ENCODE measurements at regions not wholly inside any gene's neighbourhood (a gene's known extent, or its start where the extent isn't known, plus 50 kb on each side); places are given as distances from the start of the nearest gene placed in this dataset.

- BruUV-seq (replicated peaks): no TSS peak
- peak; percentile 36 for DNase-seq (ENCODE audit: low spot score)
- Histone ChIP-seq H3K4me1 (ENCODE audit: insufficient read depth, low read length, poor library complexity, severe bottlenecking) (peaks cover 11% of the 10 kb centered on the region), H3K9me3 (ENCODE audit: low read depth, low read length, poor library complexity, severe bottlenecking) (no peaks in the 10 kb centered on the region), H3K27me3 (replicated peaks; ENCODE audit: insufficient read depth, low read depth, low read length, poor library complexity) (no peaks in the 10 kb centered on the region), H3K36me3 (ENCODE audit: insufficient read depth, low read length, poor library complexity, severe bottlenecking) (no peaks in the 10 kb centered on the region), H3K4me3 (ENCODE audit: low read depth, low read length, poor library complexity, severe bottlenecking) (no peak overlapping the region), H3K27ac (ENCODE audit: low read depth, low read length, poor library complexity, severe bottlenecking) (no peak overlapping the region)
- TF ChIP-seq EZH2 (IDR thresholded peaks at IDR 0.05; ENCODE audit: borderline replicate concordance, low read depth, low read length, poor library complexity, severe bottlenecking): no peak
- TF ChIP-seq CTCF (conservative IDR thresholded peaks at IDR 0.05; ENCODE audit: low read depth, low read length): no peak
- intact Hi-C loops (cut with micrococcal nuclease; ENCODE audit: unreplicated experiment): loop anchor here (5.0 to 10.0 kb wide), 4 partner anchors 293 to 1015 kb away; partner anchors contain the start of gene EDN1
- ChIA-PET CTCF (interaction anchor here (0.6 to 0.7 kb wide), 2 partner anchors 58 to 125 kb away, joined by 5 to 23 read pairs; no protein-coding TSS in a partner anchor), POLR2A (ENCODE audit: low non-redundant PET) (no interaction called here)
Observed at GRCh38 chr6:12601881-12602280, 114.7 kb upstream of the PHACTR1 start.

GRCh38 chr6:12602342-12602741, 114.2 kb upstream of the PHACTR1 start:
- no peak for DNase-seq (ENCODE audit: low spot score)
- no peaks in the 10 kb centered on the region for H3K36me3 ChIP-seq (ENCODE audit: insufficient read depth, low read length, poor library complexity, severe bottlenecking)
- BruUV-seq (replicated peaks): no TSS peak
- CTCF ChIA-PET: interaction anchor here (0.6 to 1.5 kb wide), 3 partner anchors 58 to 312 kb away, joined by 5 to 23 read pairs (median 7); partner anchors contain the start of gene EDN1
- intact Hi-C loops (cut with micrococcal nuclease; ENCODE audit: unreplicated experiment): loop anchor here (5.0 to 10.0 kb wide), 4 partner anchors 292 to 1015 kb away; partner anchors contain the start of gene EDN1
- TF ChIP-seq EZH2 (IDR thresholded peaks at IDR 0.05; ENCODE audit: borderline replicate concordance, low read depth, low read length, poor library complexity, severe bottlenecking): no peak
- no peak for TF ChIP-seq CTCF (conservative IDR thresholded peaks at IDR 0.05; ENCODE audit: low read depth, low read length)
- POLR2A ChIA-PET (ENCODE audit: low non-redundant PET): no interaction called here
- no peaks in the 10 kb centered on the region for H3K9me3 ChIP-seq (ENCODE audit: low read depth, low read length, poor library complexity, severe bottlenecking)
- no peaks in the 10 kb centered on the region for H3K27me3 ChIP-seq (replicated peaks; ENCODE audit: insufficient read depth, low read depth, low read length, poor library complexity)
- H3K4me1 ChIP-seq (ENCODE audit: insufficient read depth, low read length, poor library complexity, severe bottlenecking): peaks cover 11% of the 10 kb centered on the region
- no peak overlapping the region for H3K4me3 ChIP-seq (ENCODE audit: low read depth, low read length, poor library complexity, severe bottlenecking)
- no peak overlapping the region for H3K27ac ChIP-seq (ENCODE audit: low read depth, low read length, poor library complexity, severe bottlenecking)

GRCh38 chr6:12602951-12603672, 113.5 kb upstream of the PHACTR1 start:
- H3K27me3 ChIP-seq (replicated peaks; ENCODE audit: insufficient read depth, low read depth, low read length, poor library complexity): no peaks in the 10 kb centered on the region
- ChIA-PET CTCF (interaction anchor here (0.5 to 1.5 kb wide), 4 partner anchors 286 to 945 kb away, joined by 3 to 7 read pairs (median 4); partner anchors contain the start of gene EDN1), POLR2A (ENCODE audit: low non-redundant PET) (interaction anchor here (0.7 kb wide), 1 partner anchor 247 kb away, joined by 3 read pairs; no protein-coding TSS in a partner anchor)
- no peaks in the 10 kb centered on the region for H3K36me3 ChIP-seq (ENCODE audit: insufficient read depth, low read length, poor library complexity, severe bottlenecking)
- H3K27ac ChIP-seq (ENCODE audit: low read depth, low read length, poor library complexity, severe bottlenecking): no peak overlapping the region
- no peaks in the 10 kb centered on the region for H3K9me3 ChIP-seq (ENCODE audit: low read depth, low read length, poor library complexity, severe bottlenecking)
- H3K4me1 ChIP-seq (ENCODE audit: insufficient read depth, low read length, poor library complexity, severe bottlenecking): peaks cover 11% of the 10 kb centered on the region
- no TSS peak for BruUV-seq (replicated peaks)
- intact Hi-C loops (cut with micrococcal nuclease; ENCODE audit: unreplicated experiment): loop anchor here (5.0 to 10.0 kb wide), 4 partner anchors 292 to 1016 kb away; partner anchors contain the start of gene EDN1
- no peak for TF ChIP-seq EZH2 (IDR thresholded peaks at IDR 0.05; ENCODE audit: borderline replicate concordance, low read depth, low read length, poor library complexity, severe bottlenecking)
- TF ChIP-seq CTCF (conservative IDR thresholded peaks at IDR 0.05; ENCODE audit: low read depth, low read length): peak; percentile 59
- no peak overlapping the region for H3K4me3 ChIP-seq (ENCODE audit: low read depth, low read length, poor library complexity, severe bottlenecking)
- DNase-seq (ENCODE audit: low spot score): peak; percentile 65
